Naive B cell (primary cell): ENCODE measurements at regions not wholly inside any gene's neighbourhood (a gene's known extent, or its start where the extent isn't known, plus 50 kb on each side); places are given as distances from the start of the nearest gene placed in this dataset.

ENCODE experiments used
- ATAC-seq, 2 donors: fragments of 150-1000 bp; cut with Tn5 transposase; 2 replicates each; pipeline ENCODE4 v1.10.0; 2021; ENCODE audit warnings: low read depth in 2 of 2, mild to moderate bottlenecking in 2 of 2, moderate library complexity in 2 of 2
- DNase-seq: peaks from one replicate; pipeline ENCODE4 v3.0.0; 2022
- H3K27ac Mint-ChIP-seq, 6 donors: one replicate each; pipeline ENCODE4 v1.8.0; 2020 to 2022; ENCODE audit warnings: mild to moderate bottlenecking in 6 of 6, mixed read lengths in 6 of 6, moderate library complexity in 5 of 6, inconsistent platforms in 2 of 6
- H3K27me3 Mint-ChIP-seq, 3 donors: one replicate each; pipeline ENCODE4 v1.8.0; 2021 to 2022; ENCODE audit warnings: mixed read lengths in 3 of 3, mild to moderate bottlenecking in 1 of 3
- H3K36me3 Mint-ChIP-seq, 2 donors: one replicate each; pipeline ENCODE4 v1.8.0; 2020 to 2022; ENCODE audit warnings: mixed read lengths in 2 of 2, inconsistent platforms in 1 of 2, mild to moderate bottlenecking in 1 of 2
- H3K4me1 Mint-ChIP-seq, 3 donors: one replicate each; pipeline ENCODE4 v1.8.0; 2020 to 2022; ENCODE audit warnings: mixed read lengths in 3 of 3, inconsistent platforms in 1 of 3, mild to moderate bottlenecking in 1 of 3, moderate library complexity in 1 of 3
- H3K4me3 Mint-ChIP-seq, 8 donors: one replicate each; pipeline ENCODE4 v1.8.0; 2020 to 2022; ENCODE audit warnings: mild to moderate bottlenecking in 8 of 8, mixed read lengths in 8 of 8, moderate library complexity in 8 of 8, inconsistent platforms in 2 of 8
- H3K9me3 Mint-ChIP-seq, 7 donors: one replicate each; pipeline ENCODE4 v1.8.0; 2020 to 2022; ENCODE audit warnings: mixed read lengths in 7 of 7, mild to moderate bottlenecking in 5 of 7, inconsistent platforms in 2 of 7, moderate library complexity in 1 of 7

- ATAC-seq (no peak), DNase-seq (no peak)
- H3K27me3 Mint-ChIP-seq, result no peaks in the 10 kb centered on the region
- H3K36me3 Mint-ChIP-seq, result no peaks in the 10 kb centered on the region
- peaks cover 0 to 6% (median 2%) of the 10 kb centered on the region in 7 donors for H3K9me3 Mint-ChIP-seq
- H3K27ac Mint-ChIP-seq, result no peak overlapping the region
- no peak overlapping the region for H3K4me3 Mint-ChIP-seq
- H3K4me1 Mint-ChIP-seq, result no peaks in the 10 kb centered on the region
These were observed 434.4 kb upstream of the CNTN4 start for GRCh38 chr3:1664266-1664665.

GRCh38 chr3:1666865-1667264 is 431.8 kb upstream of the CNTN4 start:
- Mint-ChIP-seq H3K27ac (no peak overlapping the region), H3K36me3 (no peaks in the 10 kb centered on the region), H3K4me3 (no peak overlapping the region), H3K9me3 (peaks cover 0 to 8% (median 3%) of the 10 kb centered on the region in 7 donors), H3K27me3 (no peaks in the 10 kb centered on the region), H3K4me1 (no peaks in the 10 kb centered on the region)
- DNase-seq (no peak), ATAC-seq (no peak)

DNA sequence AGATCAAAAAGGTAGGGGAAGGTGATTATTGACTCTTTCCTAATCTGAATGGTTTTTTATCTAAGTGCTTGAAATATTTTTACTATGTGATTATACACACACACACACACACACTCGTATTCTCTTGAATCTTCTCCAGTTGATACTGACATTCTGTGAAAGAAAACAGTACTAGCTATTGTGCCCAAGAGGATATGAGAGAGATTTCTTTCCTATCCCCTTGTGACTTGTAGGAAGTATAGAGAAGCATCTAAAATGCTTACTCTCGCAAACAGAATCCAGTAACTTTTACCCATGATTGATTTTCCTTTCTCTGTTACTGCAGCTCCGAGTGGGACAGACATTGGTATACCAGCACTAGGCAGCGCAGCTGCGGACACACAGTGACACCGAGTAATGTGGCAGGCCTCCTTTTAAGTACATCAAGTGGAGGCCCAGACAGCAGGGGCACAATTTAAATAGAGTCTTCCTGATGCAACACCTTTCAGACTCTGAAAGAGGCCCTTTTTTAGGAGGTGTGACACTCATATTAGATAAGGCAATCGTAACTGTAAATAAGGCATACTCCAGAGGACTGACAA is 421.0 kb upstream of the CNTN4 start:
- Mint-ChIP-seq H3K27ac (no peak overlapping the region), H3K9me3 (peaks cover 4 to 26% (median 9%) of the 10 kb centered on the region in 7 donors), H3K27me3 (no peaks in the 10 kb centered on the region), H3K36me3 (no peaks in the 10 kb centered on the region), H3K4me3 (no peak overlapping the region), H3K4me1 (no peaks in the 10 kb centered on the region)
- ATAC-seq (no peak), DNase-seq (no peak)

GRCh38 chr3:1692428-1692827 is 406.2 kb upstream of the CNTN4 start:
- Mint-ChIP-seq H3K27ac (no peak overlapping the region), H3K36me3 (no peaks in the 10 kb centered on the region), H3K4me1 (no peaks in the 10 kb centered on the region), H3K9me3 (peaks cover 3 to 22% (median 10%) of the 10 kb centered on the region in 7 donors), H3K27me3 (no peaks in the 10 kb centered on the region), H3K4me3 (no peak overlapping the region)
- ATAC-seq (no peak), DNase-seq (no peak)

DNA sequence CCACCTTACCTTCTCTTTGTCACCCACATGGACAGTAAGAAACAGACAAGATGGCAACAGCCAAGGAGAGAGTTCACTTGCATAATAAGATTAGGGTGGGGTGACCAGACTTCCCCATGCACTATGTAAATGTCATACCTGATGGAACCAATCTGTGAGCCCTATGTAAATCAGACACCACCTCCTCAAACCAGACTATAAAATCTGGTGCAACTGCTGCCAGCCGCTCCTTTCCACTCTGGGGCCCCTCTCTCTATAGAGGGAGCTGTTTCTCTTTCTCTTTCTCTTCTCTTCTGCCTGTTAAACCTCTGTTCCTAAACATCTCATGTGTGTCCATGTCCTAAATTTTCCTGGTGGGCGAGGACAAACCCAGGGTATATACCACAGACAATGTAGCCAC is 405.5 kb upstream of the CNTN4 start:
- Mint-ChIP-seq H3K27me3 (no peaks in the 10 kb centered on the region), H3K36me3 (no peaks in the 10 kb centered on the region), H3K4me3 (no peak overlapping the region), H3K9me3 (peaks cover 3 to 21% (median 10%) of the 10 kb centered on the region in 7 donors), H3K4me1 (no peaks in the 10 kb centered on the region), H3K27ac (no peak overlapping the region)
- DNase-seq, result no peak
- no peak for ATAC-seq

DNA sequence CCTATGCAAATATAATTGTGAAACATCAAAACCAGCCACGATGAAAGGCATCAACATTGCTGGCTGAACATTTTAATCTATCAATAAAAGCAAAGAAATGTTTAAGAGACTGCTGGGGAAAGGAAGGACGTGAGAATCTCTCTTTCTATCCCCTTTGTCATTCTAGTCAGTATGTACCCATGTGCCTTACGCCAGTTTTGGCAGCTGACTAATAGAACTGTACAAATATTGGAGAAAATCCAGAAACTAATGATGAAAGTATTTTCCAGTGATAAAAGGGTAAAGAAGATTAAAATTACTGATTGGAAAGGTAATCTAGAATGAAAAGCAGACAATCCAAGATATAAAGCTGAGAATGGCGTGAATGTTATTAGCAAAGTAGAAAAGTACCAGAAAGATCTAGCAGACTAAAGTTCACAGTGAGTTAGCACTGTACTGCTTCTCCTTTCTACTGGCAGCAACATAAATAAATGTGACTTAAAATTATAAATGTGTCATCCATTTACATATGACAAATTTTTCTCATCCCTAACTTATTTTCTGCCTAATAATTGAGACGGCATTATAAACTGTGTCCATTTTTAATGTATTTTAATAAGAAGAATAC is 401.9 kb upstream of the CNTN4 start:
- H3K36me3 Mint-ChIP-seq, result no peaks in the 10 kb centered on the region
- no peak overlapping the region for H3K4me3 Mint-ChIP-seq
- H3K4me1 Mint-ChIP-seq, result no peaks in the 10 kb centered on the region
- H3K27ac Mint-ChIP-seq, result no peak overlapping the region
- DNase-seq, result no peak
- no peak for ATAC-seq
- H3K9me3 Mint-ChIP-seq, result peaks cover 1 to 18% (median 9%) of the 10 kb centered on the region in 7 donors
- H3K27me3 Mint-ChIP-seq, result no peaks in the 10 kb centered on the region

GRCh38 chr3:1699361-1699920 is 399.2 kb upstream of the CNTN4 start:
- ATAC-seq (no peak), DNase-seq (no peak)
- no peaks in the 10 kb centered on the region for H3K36me3 Mint-ChIP-seq
- H3K9me3 Mint-ChIP-seq, result peaks cover 0 to 11% (median 4%) of the 10 kb centered on the region in 7 donors
- no peak overlapping the region for H3K27ac Mint-ChIP-seq
- H3K4me3 Mint-ChIP-seq, result no peak overlapping the region
- H3K4me1 Mint-ChIP-seq, result no peaks in the 10 kb centered on the region
- H3K27me3 Mint-ChIP-seq, result no peaks in the 10 kb centered on the region

DNA sequence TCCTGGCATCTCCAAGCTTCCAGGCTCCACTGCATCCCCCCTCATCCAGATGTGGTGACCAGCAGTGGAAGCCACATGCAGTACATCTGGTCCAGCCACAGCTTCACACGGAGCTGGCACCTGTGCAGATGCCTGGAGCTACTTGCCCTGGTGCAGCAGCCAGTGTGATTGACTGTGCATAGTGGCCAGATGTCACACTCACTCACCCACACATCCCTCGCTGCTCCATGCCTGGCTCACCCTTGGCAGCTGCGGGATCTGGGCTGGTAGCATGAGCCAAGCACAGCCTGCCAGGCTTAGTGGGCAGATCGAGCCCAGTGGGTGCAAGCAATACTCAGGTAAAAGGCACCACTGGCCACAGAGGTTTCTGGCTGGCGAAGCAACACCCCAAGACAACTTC is 398.0 kb upstream of the CNTN4 start:
- Mint-ChIP-seq H3K4me1 (no peaks in the 10 kb centered on the region), H3K9me3 (peaks cover 0 to 9% (median 0%) of the 10 kb centered on the region in 7 donors), H3K36me3 (no peaks in the 10 kb centered on the region), H3K4me3 (no peak overlapping the region), H3K27ac (peak overlapping the region in 1 of 6 donors; percentile 32), H3K27me3 (no peaks in the 10 kb centered on the region)
- ATAC-seq (no peak), DNase-seq (no peak)

DNA sequence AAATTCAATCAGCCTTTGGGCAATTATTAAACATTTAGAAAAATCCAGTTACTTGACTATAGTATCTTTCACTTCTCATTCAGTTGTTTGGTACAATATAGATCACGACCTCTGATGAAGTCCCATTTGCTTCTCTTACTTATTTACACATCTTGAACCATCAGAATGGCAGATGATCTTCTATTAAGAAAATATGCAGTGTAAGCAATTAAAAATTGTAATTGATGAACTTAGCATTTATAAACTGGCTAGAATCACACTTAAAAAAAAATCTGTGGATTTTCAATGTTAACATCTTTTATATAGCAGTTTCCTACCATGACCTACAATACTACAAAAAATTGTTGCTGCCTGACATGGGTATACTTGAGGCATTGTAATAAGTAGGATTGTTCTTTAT is 395.5 kb upstream of the CNTN4 start:
- ATAC-seq (no peak), DNase-seq (no peak)
- H3K36me3 Mint-ChIP-seq, result no peaks in the 10 kb centered on the region
- peaks cover 0 to 11% (median 5%) of the 10 kb centered on the region in 7 donors for H3K9me3 Mint-ChIP-seq
- no peak overlapping the region for H3K4me3 Mint-ChIP-seq
- H3K27me3 Mint-ChIP-seq, result no peaks in the 10 kb centered on the region
- no peak overlapping the region for H3K27ac Mint-ChIP-seq
- no peaks in the 10 kb centered on the region for H3K4me1 Mint-ChIP-seq

GRCh38 chr3:1710663-1711062 is 388.0 kb upstream of the CNTN4 start:
- Mint-ChIP-seq H3K27me3 (no peaks in the 10 kb centered on the region), H3K9me3 (peaks cover 3 to 11% (median 7%) of the 10 kb centered on the region in 7 donors), H3K4me1 (no peaks in the 10 kb centered on the region)

DNA sequence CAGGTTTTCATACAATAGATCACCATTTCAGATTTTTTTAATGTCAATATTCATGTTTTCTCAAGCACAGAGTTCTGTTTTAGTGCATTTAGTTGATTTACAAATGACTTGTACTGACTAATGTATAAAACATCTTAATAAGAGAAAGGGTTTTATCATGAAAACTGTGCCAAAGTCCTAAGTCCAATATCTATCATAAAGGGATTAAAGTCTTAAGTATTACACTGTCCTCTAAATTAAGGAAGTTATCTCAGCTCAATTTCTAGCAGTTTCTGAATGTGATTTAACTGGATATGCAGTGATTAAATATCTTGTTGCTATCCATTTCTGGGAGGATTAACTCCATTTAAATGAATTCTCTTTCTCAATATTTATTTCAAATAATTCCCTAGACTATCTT is 381.1 kb upstream of the CNTN4 start:
- Mint-ChIP-seq H3K4me3 (no peak overlapping the region), H3K27me3 (no peaks in the 10 kb centered on the region), H3K4me1 (no peaks in the 10 kb centered on the region), H3K9me3 (peaks cover 0 to 12% (median 6%) of the 10 kb centered on the region in 7 donors), H3K27ac (no peak overlapping the region), H3K36me3 (no peaks in the 10 kb centered on the region)
- ATAC-seq (no peak), DNase-seq (no peak)

More at GRCh38 chr3:1710663-1711062, 388.0 kb upstream of the CNTN4 start:
- no peak for ATAC-seq
- H3K4me3 Mint-ChIP-seq, result no peak overlapping the region
- no peak overlapping the region for H3K27ac Mint-ChIP-seq
- DNase-seq, result no peak
- H3K36me3 Mint-ChIP-seq, result no peaks in the 10 kb centered on the region

- DNase-seq (no peak), ATAC-seq (no peak)
- H3K27ac Mint-ChIP-seq, result no peak overlapping the region
- no peak overlapping the region for H3K4me3 Mint-ChIP-seq
- no peaks in the 10 kb centered on the region for H3K27me3 Mint-ChIP-seq
- H3K9me3 Mint-ChIP-seq, result peaks cover 2 to 12% (median 7%) of the 10 kb centered on the region in 7 donors
- no peaks in the 10 kb centered on the region for H3K4me1 Mint-ChIP-seq
- no peaks in the 10 kb centered on the region for H3K36me3 Mint-ChIP-seq
These were observed 374.9 kb upstream of the CNTN4 start for GRCh38 chr3:1723726-1724125.

DNA sequence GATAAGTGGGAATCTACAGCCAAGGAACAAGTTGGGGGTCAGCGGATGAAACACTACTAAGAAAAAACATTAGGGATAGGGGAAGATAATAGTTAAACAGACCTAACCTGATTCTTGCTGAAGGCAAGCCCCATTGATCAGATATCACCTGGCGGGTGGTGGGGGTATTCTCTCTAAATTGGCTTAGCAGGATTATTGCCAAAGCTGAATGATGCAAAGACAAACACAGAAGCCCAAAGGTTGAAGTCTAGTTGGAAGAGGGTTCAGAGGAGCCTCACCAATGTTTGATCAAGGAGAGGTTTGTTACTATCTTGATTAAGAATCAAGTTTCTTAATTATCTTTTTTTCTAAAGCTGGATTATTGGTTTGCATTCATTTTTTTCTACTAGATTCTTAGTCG is 371.9 kb upstream of the CNTN4 start:
- ATAC-seq (no peak), DNase-seq (no peak)
- no peak overlapping the region for H3K27ac Mint-ChIP-seq
- H3K27me3 Mint-ChIP-seq, result no peaks in the 10 kb centered on the region
- H3K9me3 Mint-ChIP-seq, result peaks cover 0 to 15% (median 6%) of the 10 kb centered on the region in 7 donors
- H3K4me3 Mint-ChIP-seq, result no peak overlapping the region
- H3K4me1 Mint-ChIP-seq, result no peaks in the 10 kb centered on the region
- no peaks in the 10 kb centered on the region for H3K36me3 Mint-ChIP-seq

DNA sequence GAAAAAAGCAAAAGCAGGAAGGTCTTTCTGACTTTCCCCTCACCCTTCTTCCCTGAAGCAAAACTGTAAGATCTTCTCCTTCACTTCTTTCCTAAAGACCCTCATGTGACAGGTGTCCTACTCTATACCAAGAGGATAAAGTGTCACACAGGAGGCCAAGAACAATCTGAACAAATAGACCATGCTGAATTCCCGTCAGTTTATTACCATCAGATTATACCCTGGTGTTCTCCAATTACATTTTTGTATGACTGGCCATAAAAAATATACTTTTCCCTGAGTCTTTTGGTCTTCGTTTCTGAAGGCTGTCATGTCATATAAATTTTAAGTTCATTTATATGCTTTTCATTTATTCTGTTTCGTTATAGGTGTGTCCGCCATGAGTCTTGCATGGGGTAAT is 371.4 kb upstream of the CNTN4 start:
- DNase-seq (no peak), ATAC-seq (no peak)
- Mint-ChIP-seq H3K9me3 (peaks cover 0 to 12% (median 6%) of the 10 kb centered on the region in 7 donors), H3K27ac (no peak overlapping the region), H3K4me3 (no peak overlapping the region), H3K36me3 (no peaks in the 10 kb centered on the region), H3K4me1 (no peaks in the 10 kb centered on the region), H3K27me3 (no peaks in the 10 kb centered on the region)
